Endothelial cell of umbilical vein (primary cell): ENCODE measurements at regions not wholly inside any gene's neighbourhood (a gene's known extent, or its start where the extent isn't known, plus 50 kb on each side); places are given as distances from the start of the nearest gene placed in this dataset.

Source experiments
- BruUV-seq: library from RNA; stranded (reverse); fragments of 400-500 nt; replicated peaks from 2 replicates; lab custom pipeline; 2021; lab: Mats Ljungman, UMichigan
- CTCF ChIA-PET: fragments of 300-600, 350-600 bp; sonication (Branson Sonifier 250); formaldehyde crosslinking; loops from one replicate; lab custom pipeline; 2021; ENCODE audit warnings: antibody characterized with exemption, inconsistent platforms; lab: Charles Lee
- POLR2A ChIA-PET: fragments of 300-600, 350-600 bp; sonication (Branson Sonifier 250); formaldehyde crosslinking; loops from one replicate; lab custom pipeline; 2021; ENCODE audit warnings: antibody characterized with exemption, inconsistent platforms; lab: Charles Lee
- DNase-seq: peaks from one replicate; pipeline ENCODE4 v3.0.0-alpha.2; 2011; ENCODE audit warnings: low read depth, low spot score
- FAIRE-seq: peaks from 2 replicates; lab custom pipeline; 2011; peaks lifted over from hg19 to GRCh38; lab: Jason Lieb, UNC
- H2AFZ ChIP-seq: 2 replicates; pipeline ENCODE4 v1.6.0; 2012; ENCODE audit warnings: low read depth, low read length, control low read depth, inconsistent platforms
- H3K27ac ChIP-seq: 2 replicates; pipeline ENCODE4 v1.5.1; 2011; ENCODE audit warnings: low read depth, mild to moderate bottlenecking, control low read depth, low read length, moderate library complexity; ENCODE audit not compliant: insufficient read depth
- H3K27me3 ChIP-seq, 2 experiments: 2 replicates each; pipeline versions ENCODE4 v1.6.0 to v1.6.1; 2011; ENCODE audit warnings: low read length in 2 of 2, mixed read lengths in 1 of 2; ENCODE audit not compliant: control insufficient read depth in 2 of 2, insufficient read depth in 2 of 2
- H3K36me3 ChIP-seq, 2 experiments: 2 replicates in 1 of 2; 3 replicates in 1 of 2; pipeline ENCODE4 v1.5.1; 2011; ENCODE audit warnings: low read length in 2 of 2, mild to moderate bottlenecking in 1 of 2, moderate library complexity in 1 of 2; ENCODE audit not compliant: control insufficient read depth in 2 of 2, insufficient read depth in 2 of 2; ENCODE audit errors: extremely low read depth in 1 of 2
- H3K4me1 ChIP-seq: 3 replicates; pipeline ENCODE4 v1.5.1; 2011; ENCODE audit warnings: mild to moderate bottlenecking, low read length; ENCODE audit not compliant: control insufficient read depth, insufficient read depth; ENCODE audit errors: extremely low read depth
- H3K4me2 ChIP-seq: 2 replicates; pipeline ENCODE4 v1.6.1; 2011; ENCODE audit warnings: low read length, control low read depth, mixed read lengths; ENCODE audit not compliant: insufficient read depth
- H3K4me3 ChIP-seq, 3 experiments: fragments of 200-600 bp in 1 of 3; sonication (generic), shearing (Covaris generic) in 1 of 3; replicated peaks in 1 of 3; 2 replicates each; pipeline ENCODE4 v1.5.1; 2011 to 2016; ENCODE audit warnings: control low read depth in 3 of 3, low read length in 3 of 3, mild to moderate bottlenecking in 2 of 3, inconsistent platforms in 1 of 3, low read depth in 1 of 3, moderate library complexity in 1 of 3; ENCODE audit not compliant: insufficient read depth in 1 of 3
- H3K79me2 ChIP-seq: 2 replicates; pipeline ENCODE4 v1.6.0; 2012; ENCODE audit warnings: low read length, inconsistent platforms; ENCODE audit not compliant: control insufficient read depth, insufficient read depth
- H3K9ac ChIP-seq: replicated peaks from 2 replicates; pipeline ENCODE3; 2011; ENCODE audit warnings: low read length, control low read depth; ENCODE audit not compliant: insufficient read depth; ENCODE audit errors: extremely low read depth
- H3K9me1 ChIP-seq: replicated peaks from 3 replicates; pipeline ENCODE4 v1.6.0; 2011; ENCODE audit warnings: mild to moderate bottlenecking, low read length; ENCODE audit not compliant: control insufficient read depth, insufficient read depth; ENCODE audit errors: extremely low read depth
- H3K9me3 ChIP-seq: replicated peaks from 2 replicates; pipeline ENCODE4 v1.5.1; 2012; ENCODE audit warnings: low read length, inconsistent platforms; ENCODE audit not compliant: control insufficient read depth, insufficient read depth
- H4K20me1 ChIP-seq: replicated peaks from 2 replicates; pipeline ENCODE3; 2011; ENCODE audit warnings: mild to moderate bottlenecking, low read length; ENCODE audit not compliant: control insufficient read depth, insufficient read depth; ENCODE audit errors: extremely low read depth
- EZH2 ChIP-seq: IDR thresholded peaks from 2 replicates; pipeline ENCODE4 v1.6.1; 2012; ENCODE audit warnings: borderline replicate concordance, low read depth, mild to moderate bottlenecking, moderate library complexity, low read length, inconsistent platforms; ENCODE audit not compliant: severe bottlenecking
- FOS ChIP-seq: IDR thresholded peaks from 2 replicates; pipeline ENCODE4 v1.6.1; 2011; ENCODE audit warnings: mild to moderate bottlenecking, low read length, moderate library complexity, borderline replicate concordance; ENCODE audit not compliant: insufficient read depth
- GATA2 ChIP-seq: IDR thresholded peaks from 2 replicates; pipeline ENCODE4 v1.7.0; 2011; ENCODE audit warnings: low read depth, mild to moderate bottlenecking, moderate library complexity, mixed read lengths, low read length; ENCODE audit not compliant: insufficient read length, insufficient read depth
- JUN ChIP-seq: IDR thresholded peaks from 2 replicates; pipeline ENCODE4 v1.6.1; 2011; ENCODE audit warnings: borderline replicate concordance, low read depth; ENCODE audit not compliant: insufficient read length, insufficient read depth
- MYC ChIP-seq: IDR thresholded peaks from one replicate; pipeline ENCODE4 v1.6.1; 2011; ENCODE audit warnings: mild to moderate bottlenecking, low read depth, low read length
- POLR2A ChIP-seq: IDR thresholded peaks from 2 replicates; pipeline ENCODE4 v1.6.1; 2012; ENCODE audit warnings: low read depth, mild to moderate bottlenecking, control low read depth, low read length
- POLR2AphosphoS5 ChIP-seq: IDR thresholded peaks from 2 replicates; pipeline ENCODE4 v1.6.1; 2012; ENCODE audit warnings: low read depth, mild to moderate bottlenecking, control low read depth, low read length, moderate library complexity; ENCODE audit not compliant: insufficient read depth
- dilution Hi-C: fragments of 300-500 bp; cut with MboI; formaldehyde crosslinking; loops from one replicate; pipeline ENCODE4 v1.15.0; 2019; ENCODE audit warnings: low sequenced_read_pairs; ENCODE audit not compliant: extremely low pct_ligation_motif_present
- intact Hi-C: fragments of 100-400 bp; cut with micrococcal nuclease; formaldehyde crosslinking; loops from one replicate; pipeline ENCODE4 v1.10.0; 2022
- TF ChIP-seq, protein P1 (sequence below), 2 donors: IDR thresholded peaks; 1 replicate in 1 of 2; 2 replicates in 1 of 2; pipeline ENCODE4 v1.5.1; 2011; ENCODE audit warnings: low read length in 2 of 2, mild to moderate bottlenecking in 2 of 2, moderate library complexity in 2 of 2, control low read depth in 1 of 2, inconsistent platforms in 1 of 2, low read depth in 1 of 2; ENCODE audit not compliant: insufficient read depth in 1 of 2; ENCODE audit errors: extremely low read depth in 1 of 2
- TF ChIP-seq, protein P2 (sequence below): IDR thresholded peaks from 2 replicates; pipeline ENCODE4 v1.6.1; 2011; ENCODE audit not compliant: insufficient read depth, insufficient read length

DNA sequence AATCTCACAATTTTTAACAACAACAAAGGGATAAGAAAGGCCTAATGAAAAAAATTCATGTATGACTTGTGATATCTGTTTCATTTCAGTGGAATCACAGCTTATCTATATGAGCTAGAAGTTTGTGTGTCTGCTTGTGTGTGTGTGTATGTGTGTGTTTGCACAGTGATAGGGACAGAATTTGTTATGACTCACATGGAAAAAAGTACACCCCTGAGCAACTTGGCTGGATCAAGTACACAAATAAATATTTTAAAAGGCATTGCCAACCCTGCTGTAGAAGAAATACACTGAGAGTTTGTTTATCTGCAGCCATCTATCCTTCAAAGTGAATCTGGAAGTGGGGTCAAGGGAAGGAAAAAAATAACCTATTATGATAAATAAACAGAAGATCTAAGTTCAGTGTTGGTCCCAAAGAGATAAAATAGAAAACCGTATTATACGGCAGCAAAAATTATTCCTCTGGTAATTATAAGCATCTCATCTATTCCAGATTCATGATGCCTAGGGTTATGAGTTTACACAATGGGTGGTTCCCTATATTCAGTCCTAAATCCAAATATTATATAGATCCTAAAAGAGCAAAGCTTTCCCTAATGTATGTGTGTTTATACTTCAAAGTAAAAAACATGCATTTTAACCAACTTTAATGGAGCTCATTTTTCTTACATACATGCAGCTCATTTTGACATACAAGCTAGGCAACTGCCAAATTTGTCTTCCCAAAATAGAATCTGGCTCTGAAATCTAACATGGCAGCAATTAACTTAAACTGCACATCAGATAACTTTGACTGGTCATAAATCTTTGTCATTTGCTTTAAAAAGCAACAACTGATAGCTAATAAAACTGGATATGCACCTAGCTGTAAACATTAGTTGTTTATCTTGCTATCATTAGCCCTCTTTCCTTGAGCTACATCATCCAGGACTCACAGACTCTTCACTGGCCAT, 420.6 kb downstream of the IRS1 start:
- Histone ChIP-seq H3K9me1 (no peaks in the 10 kb centered on the region), H3K36me3 (no peaks in the 10 kb centered on the region), H4K20me1 (no peaks in the 10 kb centered on the region), H3K79me2 (no peaks in the 10 kb centered on the region), H2AFZ (no peak overlapping the region), H3K4me3 (no peak overlapping the region), H3K9me3 (no peaks in the 10 kb centered on the region), H3K4me1 (peaks cover 8% of the 10 kb centered on the region), H3K27me3 (no peaks in the 10 kb centered on the region), H3K27ac (no peak overlapping the region), H3K9ac (no peak overlapping the region), H3K4me2 (no peak overlapping the region)
- TF ChIP-seq GATA2 (no peak), JUN (no peak), POLR2A (no peak), MYC (no peak), EZH2 (no peak), POLR2AphosphoS5 (no peak), FOS (no peak)
- TF ChIP-seq, protein P1, sequence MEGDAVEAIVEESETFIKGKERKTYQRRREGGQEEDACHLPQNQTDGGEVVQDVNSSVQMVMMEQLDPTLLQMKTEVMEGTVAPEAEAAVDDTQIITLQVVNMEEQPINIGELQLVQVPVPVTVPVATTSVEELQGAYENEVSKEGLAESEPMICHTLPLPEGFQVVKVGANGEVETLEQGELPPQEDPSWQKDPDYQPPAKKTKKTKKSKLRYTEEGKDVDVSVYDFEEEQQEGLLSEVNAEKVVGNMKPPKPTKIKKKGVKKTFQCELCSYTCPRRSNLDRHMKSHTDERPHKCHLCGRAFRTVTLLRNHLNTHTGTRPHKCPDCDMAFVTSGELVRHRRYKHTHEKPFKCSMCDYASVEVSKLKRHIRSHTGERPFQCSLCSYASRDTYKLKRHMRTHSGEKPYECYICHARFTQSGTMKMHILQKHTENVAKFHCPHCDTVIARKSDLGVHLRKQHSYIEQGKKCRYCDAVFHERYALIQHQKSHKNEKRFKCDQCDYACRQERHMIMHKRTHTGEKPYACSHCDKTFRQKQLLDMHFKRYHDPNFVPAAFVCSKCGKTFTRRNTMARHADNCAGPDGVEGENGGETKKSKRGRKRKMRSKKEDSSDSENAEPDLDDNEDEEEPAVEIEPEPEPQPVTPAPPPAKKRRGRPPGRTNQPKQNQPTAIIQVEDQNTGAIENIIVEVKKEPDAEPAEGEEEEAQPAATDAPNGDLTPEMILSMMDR (IDR thresholded peaks at IDR 0.05; ENCODE audit: extremely low read depth in 1 of 2, insufficient read depth in 1 of 2, low read depth in 1 of 2, low read length in 2 of 2), result no peak
- TF ChIP-seq, protein P2, sequence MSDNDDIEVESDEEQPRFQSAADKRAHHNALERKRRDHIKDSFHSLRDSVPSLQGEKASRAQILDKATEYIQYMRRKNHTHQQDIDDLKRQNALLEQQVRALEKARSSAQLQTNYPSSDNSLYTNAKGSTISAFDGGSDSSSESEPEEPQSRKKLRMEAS, result no peak
- dilution Hi-C loops (no loop called here), intact Hi-C loops (loop anchor here (5.0 to 10.0 kb wide), 2 partner anchors 276 to 418 kb away; partner anchors contain the start of gene IRS1)
- POLR2A ChIA-PET, result no interaction called here
- BruUV-seq, result no TSS peak
- DNase-seq (no peak), FAIRE-seq (no peak)
- CTCF ChIA-PET, result no interaction called here
